T-helper 1 cell treated with Interleukin-12 subunit alpha and Interleukin-12 subunit beta and Interleukin-4 antibody, amounts not matched to agents 30 μg/mL and 1 μg/mL, for 36 hours (primary cell): ENCODE measurements at regions not wholly inside any gene's neighbourhood (a gene's known extent, or its start where the extent isn't known, plus 50 kb on each side); places are given as distances from the start of the nearest gene placed in this dataset.
"Not testable (repeated sequence)": the region's sequence is repeated elsewhere in the genome, so short reads cannot be mapped to it uniquely, and the experiment has no call there.

Experiments used
- H3K27ac Mint-ChIP-seq: one replicate; pipeline ENCODE4 v1.8.0; 2021; ENCODE audit warnings: mild to moderate bottlenecking, mixed read lengths
- H3K27me3 Mint-ChIP-seq: one replicate; pipeline ENCODE4 v1.8.0; 2021; ENCODE audit warnings: low read depth, mixed read lengths
- H3K36me3 Mint-ChIP-seq: one replicate; pipeline ENCODE4 v1.8.0; 2021; ENCODE audit warnings: low read depth, mixed read lengths
- H3K4me1 Mint-ChIP-seq: one replicate; pipeline ENCODE4 v1.8.0; 2021; ENCODE audit warnings: low read depth, mixed read lengths
- H3K4me3 Mint-ChIP-seq: one replicate; pipeline ENCODE4 v1.8.0; 2021; ENCODE audit warnings: mild to moderate bottlenecking, moderate library complexity, mixed read lengths
- H3K9me3 Mint-ChIP-seq: one replicate; pipeline ENCODE4 v1.8.0; 2021; ENCODE audit warnings: mixed read lengths

GRCh38 chr1:103953386-103953785 is 203.7 kb downstream of the AMY1C start:
- no peak overlapping the region for H3K4me3 Mint-ChIP-seq
- H3K4me1 Mint-ChIP-seq = no peaks in the 10 kb centered on the region
- H3K27me3 Mint-ChIP-seq = no peaks in the 10 kb centered on the region
- H3K9me3 Mint-ChIP-seq = no peaks in the 10 kb centered on the region
- H3K36me3 Mint-ChIP-seq = no peaks in the 10 kb centered on the region
- H3K27ac Mint-ChIP-seq = no peak overlapping the region

- no peak overlapping the region for H3K4me3 Mint-ChIP-seq
- no peak overlapping the region for H3K27ac Mint-ChIP-seq
- H3K9me3 Mint-ChIP-seq = peaks cover 8% of the 10 kb centered on the region
- no peaks in the 10 kb centered on the region for H3K27me3 Mint-ChIP-seq
- H3K36me3 Mint-ChIP-seq = no peaks in the 10 kb centered on the region
- H3K4me1 Mint-ChIP-seq = no peaks in the 10 kb centered on the region
These were observed 209.0 kb downstream of the AMY1C start for GRCh38 chr1:103958699-103959098.

- Mint-ChIP-seq H3K36me3 (no peaks in the 10 kb centered on the region), H3K4me1 (no peaks in the 10 kb centered on the region), H3K27ac (no peak overlapping the region), H3K4me3 (no peak overlapping the region), H3K9me3 (peaks cover 8% of the 10 kb centered on the region), H3K27me3 (no peaks in the 10 kb centered on the region)
These were observed 209.9 kb downstream of the AMY1C start for GRCh38 chr1:103959565-103959964.

- Mint-ChIP-seq H3K4me1 (no peaks in the 10 kb centered on the region), H3K36me3 (no peaks in the 10 kb centered on the region), H3K9me3 (peaks cover 8% of the 10 kb centered on the region), H3K27ac (no peak overlapping the region), H3K4me3 (no peak overlapping the region), H3K27me3 (no peaks in the 10 kb centered on the region)
These were observed 210.3 kb downstream of the AMY1C start for GRCh38 chr1:103960045-103960444.

- Mint-ChIP-seq H3K9me3 (peaks cover 8% of the 10 kb centered on the region), H3K27me3 (no peaks in the 10 kb centered on the region), H3K4me3 (no peak overlapping the region), H3K36me3 (no peaks in the 10 kb centered on the region), H3K4me1 (no peaks in the 10 kb centered on the region), H3K27ac (no peak overlapping the region)
These were observed 211.0 kb downstream of the AMY1C start for GRCh38 chr1:103960710-103961109.

DNA sequence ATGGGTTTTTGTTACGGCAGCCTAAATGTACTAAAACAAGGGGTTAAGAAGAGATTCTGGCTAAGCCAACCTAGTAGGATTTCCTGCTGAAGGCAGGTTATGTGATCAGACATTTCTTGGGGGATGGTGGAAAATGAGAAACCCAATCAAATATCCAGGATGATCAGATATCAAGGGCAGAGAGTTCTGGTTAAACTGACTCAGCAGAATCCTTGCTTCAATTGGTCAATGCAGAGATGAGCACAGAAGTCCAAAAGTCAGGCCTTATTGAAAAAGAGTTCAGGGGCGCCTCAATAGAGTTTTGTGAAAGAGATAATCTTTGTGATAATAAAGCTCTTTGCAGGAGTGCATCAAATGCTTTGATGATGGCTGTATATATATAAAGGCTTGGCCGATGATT is 237.1 kb downstream of the AMY1C start:
- H3K9me3 Mint-ChIP-seq = peaks cover 18% of the 10 kb centered on the region
- no peak overlapping the region for H3K4me3 Mint-ChIP-seq
- no peaks in the 10 kb centered on the region for H3K27me3 Mint-ChIP-seq
- no peaks in the 10 kb centered on the region for H3K4me1 Mint-ChIP-seq
- no peaks in the 10 kb centered on the region for H3K36me3 Mint-ChIP-seq
- H3K27ac Mint-ChIP-seq = no peak overlapping the region

DNA sequence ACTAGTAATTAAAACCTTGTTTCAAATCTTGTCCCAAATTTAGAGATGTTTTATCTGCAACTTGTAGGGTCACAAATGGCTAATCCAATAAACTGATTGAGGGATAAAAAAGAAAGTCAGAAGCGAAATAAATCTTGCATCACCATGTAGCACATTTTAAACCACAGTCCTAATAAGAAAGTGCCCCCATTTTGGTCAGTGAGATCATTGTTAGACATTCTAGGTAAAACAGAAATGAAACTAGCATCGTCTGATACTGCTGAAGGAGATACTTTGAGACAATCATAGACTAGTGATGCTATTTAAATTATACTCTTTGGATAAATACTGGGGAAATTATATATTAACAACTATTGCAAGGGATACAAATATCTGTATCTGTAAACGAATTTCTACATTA is 247.9 kb downstream of the AMY1C start:
- no peaks in the 10 kb centered on the region for H3K9me3 Mint-ChIP-seq
- H3K4me1 Mint-ChIP-seq = no peaks in the 10 kb centered on the region
- no peak overlapping the region for H3K27ac Mint-ChIP-seq

DNA sequence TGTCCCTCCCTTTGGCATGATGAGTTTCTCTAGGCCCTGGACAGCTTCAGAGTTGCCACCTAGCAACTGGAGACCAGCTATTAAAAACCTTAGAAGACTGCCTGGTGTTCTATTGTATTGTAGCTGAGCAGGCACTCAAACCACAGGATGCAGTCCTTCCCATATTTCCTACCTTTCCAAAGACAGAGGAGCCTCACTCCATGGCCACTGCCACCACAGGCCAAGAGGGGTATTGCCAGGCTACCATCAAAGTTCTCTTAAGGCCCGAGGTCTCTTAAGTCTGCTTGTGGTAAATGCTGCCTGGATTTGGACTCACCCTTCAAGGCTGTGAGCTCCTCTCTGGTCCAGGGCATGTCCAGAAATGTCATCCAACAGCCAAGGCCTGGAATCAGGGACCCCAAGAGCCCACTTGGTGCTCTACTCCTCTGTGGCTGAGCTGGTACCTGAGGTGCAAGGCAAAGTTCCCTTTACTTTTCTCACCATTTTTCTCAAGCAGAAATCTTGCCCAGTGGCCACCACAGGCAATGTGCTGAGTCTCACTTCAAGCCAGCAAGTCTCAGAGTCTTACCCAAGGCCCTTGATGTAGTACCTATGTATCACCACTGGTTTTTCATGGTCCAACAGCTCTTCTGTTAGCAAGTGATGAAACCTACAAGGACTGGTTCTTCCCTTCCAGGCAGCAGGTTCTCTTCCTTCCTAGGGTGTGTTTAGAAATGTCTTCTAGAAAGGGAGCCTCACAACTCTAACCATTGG is 269.4 kb downstream of the AMY1C start:
- peaks cover 21% of the 10 kb centered on the region for H3K9me3 Mint-ChIP-seq
- H3K36me3 Mint-ChIP-seq = no peaks in the 10 kb centered on the region
- no peak overlapping the region for H3K27ac Mint-ChIP-seq
- H3K27me3 Mint-ChIP-seq = no peaks in the 10 kb centered on the region
- no peaks in the 10 kb centered on the region for H3K4me1 Mint-ChIP-seq
- H3K4me3 Mint-ChIP-seq = no peak overlapping the region

More for the DNA sequence above, 247.9 kb downstream of the AMY1C start:
- Mint-ChIP-seq H3K36me3 (no peaks in the 10 kb centered on the region), H3K27me3 (no peaks in the 10 kb centered on the region), H3K4me3 (no peak overlapping the region)

DNA sequence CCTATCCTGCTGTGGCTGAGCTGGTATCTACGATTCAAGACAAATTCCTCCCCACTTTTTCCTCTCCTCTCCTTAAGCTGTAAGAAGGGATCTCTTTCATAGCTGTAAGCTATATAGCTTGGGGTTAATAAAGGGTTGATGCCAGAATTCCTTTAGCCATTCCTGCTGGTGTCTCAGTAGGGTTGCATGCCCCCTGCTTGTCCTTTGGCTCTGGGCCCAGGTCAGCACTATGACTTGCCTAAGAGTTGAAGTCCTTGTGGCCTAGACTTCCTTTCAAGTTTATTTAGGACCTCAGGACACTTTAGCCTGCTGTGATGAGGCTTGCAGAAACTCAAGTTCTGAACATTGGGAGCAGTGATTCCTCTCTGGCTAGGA is 270.0 kb downstream of the AMY1C start:
- Mint-ChIP-seq H3K9me3 (peaks cover 21% of the 10 kb centered on the region), H3K27me3 (no peaks in the 10 kb centered on the region), H3K27ac (no peak overlapping the region), H3K4me1 (no peaks in the 10 kb centered on the region), H3K4me3 (no peak overlapping the region), H3K36me3 (no peaks in the 10 kb centered on the region)

- Mint-ChIP-seq H3K4me1 (no peaks in the 10 kb centered on the region), H3K36me3 (no peaks in the 10 kb centered on the region), H3K9me3 (no peaks in the 10 kb centered on the region), H3K27me3 (no peaks in the 10 kb centered on the region), H3K27ac (no peak overlapping the region), H3K4me3 (no peak overlapping the region)
These were observed 278.8 kb downstream of the AMY1C start for GRCh38 chr1:104028416-104029035.

- H3K36me3 Mint-ChIP-seq = no peaks in the 10 kb centered on the region
- H3K27ac Mint-ChIP-seq = no peak overlapping the region
- H3K9me3 Mint-ChIP-seq = no peaks in the 10 kb centered on the region
- no peak overlapping the region for H3K4me3 Mint-ChIP-seq
- H3K4me1 Mint-ChIP-seq = no peaks in the 10 kb centered on the region
- no peaks in the 10 kb centered on the region for H3K27me3 Mint-ChIP-seq
These were observed 279.8 kb downstream of the AMY1C start for GRCh38 chr1:104029456-104029970.

DNA sequence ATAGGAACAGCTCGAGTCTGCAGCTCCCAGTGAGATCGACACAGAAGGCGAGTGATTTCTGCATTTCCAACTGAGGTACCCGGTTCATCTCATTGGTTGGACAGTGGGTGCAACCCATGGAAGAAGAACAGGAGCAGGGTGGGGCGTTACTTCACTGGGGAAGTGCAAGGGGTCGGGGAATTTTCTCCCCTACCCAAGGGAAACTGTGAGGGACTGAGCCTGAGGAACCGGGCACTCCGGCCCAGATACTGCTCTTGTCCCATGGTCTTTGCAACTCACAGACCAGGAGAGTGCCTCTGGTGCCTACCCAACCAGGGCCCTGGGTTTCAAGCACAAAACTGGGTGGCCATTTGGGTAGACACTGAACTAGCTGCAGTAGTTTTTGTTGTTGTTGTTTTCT is 307.1 kb downstream of the AMY1C start:
- no peaks in the 10 kb centered on the region for H3K4me1 Mint-ChIP-seq
- H3K27ac Mint-ChIP-seq = no peak overlapping the region
- H3K4me3 Mint-ChIP-seq = no peak overlapping the region
- no peaks in the 10 kb centered on the region for H3K27me3 Mint-ChIP-seq
- peaks cover 3% of the 10 kb centered on the region for H3K9me3 Mint-ChIP-seq
- H3K36me3 Mint-ChIP-seq = no peaks in the 10 kb centered on the region

- not testable (repeated sequence) for H3K27me3 Mint-ChIP-seq, H3K36me3 Mint-ChIP-seq, H3K4me3 Mint-ChIP-seq, H3K4me1 Mint-ChIP-seq, H3K9me3 Mint-ChIP-seq, H3K27ac Mint-ChIP-seq
These were observed 307.7 kb downstream of the AMY1C start for GRCh38 chr1:104057219-104057898.

DNA sequence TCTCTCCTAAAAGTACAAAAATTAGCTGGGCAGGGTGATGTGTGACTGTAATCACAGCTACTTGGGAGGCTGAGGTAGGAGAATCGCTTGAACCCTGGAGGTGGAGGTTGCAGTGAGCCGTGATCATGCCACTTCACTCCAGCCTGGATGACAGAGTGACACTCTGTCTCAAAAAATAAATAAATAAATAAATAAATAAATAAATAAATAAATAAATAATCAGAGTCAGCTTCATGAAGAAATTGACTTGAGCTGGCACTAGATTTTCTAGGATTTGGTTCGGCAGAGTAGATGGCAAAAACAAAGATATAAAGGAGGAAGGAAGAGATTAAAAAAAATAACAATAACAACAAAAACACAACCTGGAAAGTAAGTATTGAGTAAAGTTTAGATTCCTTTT is 311.9 kb downstream of the AMY1C start:
- H3K4me1 Mint-ChIP-seq, H3K27ac Mint-ChIP-seq, H3K9me3 Mint-ChIP-seq, H3K36me3 Mint-ChIP-seq, H3K4me3 Mint-ChIP-seq, H3K27me3 Mint-ChIP-seq: not testable (repeated sequence)

- H3K9me3 Mint-ChIP-seq = no peaks in the 10 kb centered on the region
- H3K4me1 Mint-ChIP-seq = no peaks in the 10 kb centered on the region
- no peaks in the 10 kb centered on the region for H3K27me3 Mint-ChIP-seq
These were observed 314.7 kb downstream of the AMY1C start for GRCh38 chr1:104064399-104064798.

More at GRCh38 chr1:104064399-104064798, 314.7 kb downstream of the AMY1C start:
- Mint-ChIP-seq H3K4me3 (no peak overlapping the region), H3K27ac (no peak overlapping the region), H3K36me3 (no peaks in the 10 kb centered on the region)
